B cell (primary cell): ENCODE measurements at regions not wholly inside any gene's neighbourhood (a gene's known extent, or its start where the extent isn't known, plus 50 kb on each side); places are given as distances from the start of the nearest gene placed in this dataset.

ENCODE experiments used
- ATAC-seq: fragments of 200-7000 bp; cut with Tn5 transposase; one replicate; pipeline ENCODE4 v1.10.0; 2021; ENCODE audit warnings: low read depth, mild to moderate bottlenecking, moderate number of reproducible peaks, moderate library complexity
- CTCF ChIA-PET: fragments of 350-600 bp; sonication (Branson Sonifier 250); formaldehyde crosslinking; loops from one replicate; lab custom pipeline; 2021; ENCODE audit warnings: antibody characterized with exemption, inconsistent platforms; lab: Charles Lee
- POLR2A ChIA-PET: fragments of 350-600 bp; sonication (Branson Sonifier 250); formaldehyde crosslinking; loops from one replicate; lab custom pipeline; 2021; ENCODE audit warnings: antibody characterized with exemption; lab: Charles Lee
- DNase-seq: peaks from one replicate; pipeline ENCODE4 v3.0.0; 2013
- H2AFZ ChIP-seq: 2 replicates; pipeline ENCODE4 v1.6.1; 2012; ENCODE audit warnings: mild to moderate bottlenecking, low read depth, low read length; ENCODE audit not compliant: insufficient read depth, poor library complexity, severe bottlenecking
- H3K27ac ChIP-seq, 2 donors: 1 replicate in 1 of 2; 2 replicates in 1 of 2; pipeline ENCODE4 v1.5.1; 2012 to 2013; ENCODE audit warnings: low read length in 2 of 2, mild to moderate bottlenecking in 2 of 2, moderate library complexity in 1 of 2
- H3K27me3 ChIP-seq, 4 experiments: fragments of 200-600 bp in 1 of 4; sonication (generic) in 1 of 4; replicated peaks in 1 of 4; 1 replicate in 2 of 4; 2 replicates in 2 of 4; pipeline versions ENCODE4 v1.6.1 to v1.7.0; 2013 to 2016; ENCODE audit warnings: low read length in 3 of 4, mild to moderate bottlenecking in 2 of 4, mixed read lengths in 1 of 4, moderate library complexity in 1 of 4; ENCODE audit not compliant: insufficient read depth in 4 of 4, control insufficient read depth in 3 of 4; ENCODE audit errors: control extremely low read depth in 1 of 4
- H3K36me3 ChIP-seq, 2 experiments: replicated peaks in 1 of 2; 1 replicate in 1 of 2; 2 replicates in 1 of 2; pipeline versions ENCODE4 v1.6.1 to v1.7.1; 2013; ENCODE audit warnings: low read length in 1 of 2; ENCODE audit not compliant: insufficient read depth in 2 of 2, control insufficient read depth in 1 of 2; ENCODE audit errors: control extremely low read depth in 1 of 2, extremely low read depth in 1 of 2
- H3K4me1 ChIP-seq, 2 donors: fragments of 200-600 bp in 1 of 2; sonication (generic) in 1 of 2; 1 replicate in 1 of 2; 2 replicates in 1 of 2; pipeline versions ENCODE4 v1.5.1 to v1.6.1; 2013 to 2017; ENCODE audit warnings: low read length in 2 of 2; ENCODE audit not compliant: control insufficient read depth in 2 of 2, insufficient read depth in 2 of 2
- H3K4me2 ChIP-seq: replicated peaks from 2 replicates; pipeline ENCODE3; 2012; ENCODE audit warnings: mild to moderate bottlenecking, low read depth, low read length; ENCODE audit not compliant: poor library complexity, severe bottlenecking
- H3K4me3 ChIP-seq, 5 experiments: fragments of 200-600 bp in 1 of 5; sonication (generic) in 1 of 5; 1 replicate in 3 of 5; 2 replicates in 2 of 5; pipeline versions ENCODE4 v1.5.1 to v1.7.0; 2011 to 2016; ENCODE audit warnings: low read length in 4 of 5, mild to moderate bottlenecking in 4 of 5, low read depth in 2 of 5, control low read depth in 1 of 5, moderate library complexity in 1 of 5; ENCODE audit not compliant: insufficient read depth in 1 of 5; ENCODE audit errors: control extremely low read depth in 1 of 5, extremely low read depth in 1 of 5
- H3K79me2 ChIP-seq: fragments of 200-600 bp; sonication (generic); one replicate; pipeline ENCODE4 v1.6.0; 2016; ENCODE audit warnings: low read length; ENCODE audit not compliant: control insufficient read depth, insufficient read depth
- H3K9ac ChIP-seq: fragments of 200-600 bp; sonication (generic); 2 replicates; pipeline ENCODE4 v1.6.1; 2017; ENCODE audit warnings: mild to moderate bottlenecking, low read length, moderate library complexity
- H3K9me3 ChIP-seq, 3 donors: one replicate each; pipeline versions ENCODE4 v1.6.1 to v1.7.1; 2013; ENCODE audit warnings: low read length in 2 of 3; ENCODE audit not compliant: control insufficient read depth in 2 of 3, insufficient read depth in 1 of 3; ENCODE audit errors: control extremely low read depth in 1 of 3
- H4K20me1 ChIP-seq: 2 replicates; pipeline ENCODE4 v1.6.0; 2012; ENCODE audit warnings: mild to moderate bottlenecking, low read length; ENCODE audit not compliant: insufficient read depth, control insufficient read depth, poor library complexity, severe bottlenecking
- H3K27ac Mint-ChIP-seq: one replicate; pipeline ENCODE4 v1.8.0; 2021; ENCODE audit warnings: mixed read lengths
- H3K27me3 Mint-ChIP-seq: one replicate; pipeline ENCODE4 v1.8.0; 2021; ENCODE audit warnings: mixed read lengths
- H3K4me1 Mint-ChIP-seq: one replicate; pipeline ENCODE4 v1.8.0; 2021; ENCODE audit warnings: mixed read lengths
- H3K4me3 Mint-ChIP-seq: one replicate; pipeline ENCODE4 v1.8.0; 2021; ENCODE audit warnings: mixed read lengths
- H3K9me3 Mint-ChIP-seq: one replicate; pipeline ENCODE4 v1.8.0; 2022; ENCODE audit warnings: mixed read lengths; ENCODE audit not compliant: insufficient read depth
- CTCF ChIP-seq: fragments of 200-600 bp; IDR thresholded peaks from one replicate; pipeline ENCODE4 v1.8.0; 2022; ENCODE audit warnings: antibody characterized with exemption, mild to moderate bottlenecking
- EZH2 ChIP-seq: IDR thresholded peaks from 2 replicates; pipeline ENCODE4 v1.6.1; 2012; ENCODE audit warnings: borderline replicate concordance, low read depth, mild to moderate bottlenecking, moderate library complexity, low read length; ENCODE audit not compliant: insufficient read depth, poor library complexity, severe bottlenecking
- WGBS: methylation state at CpG from one replicate; pipeline ENCODE4 v1.1.5; 2013; ENCODE audit warnings: missing lambda C conversion rate; ENCODE audit not compliant: insufficient coverage; 5-methylcytosine and 5-hydroxymethylcytosine counted together
- intact Hi-C: fragments of 100-400 bp; cut with micrococcal nuclease; formaldehyde crosslinking; loops from one replicate; pipeline ENCODE4 v1.10.0; 2022

GRCh38 chr7:153564391-153564790 is 487.8 kb upstream of the DPP6 start:
- no peak overlapping the region for H3K4me3 ChIP-seq
- intact Hi-C loops = no loop called here
- no peak overlapping the region for H3K4me2 ChIP-seq
- no peaks in the 10 kb centered on the region for H3K4me1 Mint-ChIP-seq
- H3K36me3 ChIP-seq = no peaks in the 10 kb centered on the region
- H3K79me2 ChIP-seq = no peaks in the 10 kb centered on the region
- no peak overlapping the region for H3K4me3 Mint-ChIP-seq
- ATAC-seq (no peak), DNase-seq (no peak)
- H3K27me3 ChIP-seq = no peaks in the 10 kb centered on the region
- no peak overlapping the region for H2AFZ ChIP-seq
- TF ChIP-seq CTCF (no peak), EZH2 (no peak)
- no peak overlapping the region for H3K27ac Mint-ChIP-seq
- H3K9me3 ChIP-seq = peaks cover 0 to 26% (median 4%) of the 10 kb centered on the region in 3 donors
- H3K27me3 Mint-ChIP-seq = no peaks in the 10 kb centered on the region
- no peak overlapping the region for H3K9ac ChIP-seq
- H3K9me3 Mint-ChIP-seq = peaks cover 6% of the 10 kb centered on the region
- H3K4me1 ChIP-seq = no peaks in the 10 kb centered on the region
- H3K27ac ChIP-seq = no peak overlapping the region
- no peaks in the 10 kb centered on the region for H4K20me1 ChIP-seq
- ChIA-PET POLR2A (no interaction called here), CTCF (no interaction called here)
- no CpG with 5 or more reads among the region's 6 CpGs for WGBS

GRCh38 chr7:153566324-153566723 is 485.9 kb upstream of the DPP6 start:
- H3K4me3 ChIP-seq = no peak overlapping the region
- no peak for TF ChIP-seq EZH2
- TF ChIP-seq CTCF = no peak
- H3K9ac ChIP-seq = no peak overlapping the region
- no peaks in the 10 kb centered on the region for H3K27me3 ChIP-seq
- no peaks in the 10 kb centered on the region for H3K4me1 ChIP-seq
- ATAC-seq (no peak), DNase-seq (no peak)
- POLR2A ChIA-PET = no interaction called here
- CTCF ChIA-PET = no interaction called here
- no peak overlapping the region for H3K4me2 ChIP-seq
- H3K27ac ChIP-seq = no peak overlapping the region
- H3K9me3 ChIP-seq = peaks cover 0 to 24% (median 5%) of the 10 kb centered on the region in 3 donors
- Mint-ChIP-seq H3K4me1 (no peaks in the 10 kb centered on the region), H3K27me3 (no peaks in the 10 kb centered on the region), H3K4me3 (no peak overlapping the region), H3K9me3 (peaks cover 10% of the 10 kb centered on the region), H3K27ac (no peak overlapping the region)
- intact Hi-C loops = no loop called here
- H3K36me3 ChIP-seq = no peaks in the 10 kb centered on the region
- no peak overlapping the region for H2AFZ ChIP-seq
- 65% methylated on average over 3 of the region's 6 CpGs for WGBS
- H4K20me1 ChIP-seq = no peaks in the 10 kb centered on the region
- H3K79me2 ChIP-seq = no peaks in the 10 kb centered on the region
